ENCODE measurements at regions not wholly inside any gene's neighbourhood (a gene's known extent, or its start where the extent isn't known, plus 50 kb on each side); places are given as distances from the start of the nearest gene placed in this dataset.

- Mint-ChIP-seq H3K4me1 (peaks cover 20 to 26% of the 10 kb centered on the region in 2 experiments), H3K4me3 (no peak overlapping the region), H3K36me3 (ENCODE audit: insufficient read depth in 1 of 3, low read depth in 3 of 3) (no peaks in the 10 kb centered on the region), H3K9me3 (no peaks in the 10 kb centered on the region), H3K27ac (no peak overlapping the region; a peak in 1 of 7 replicates), H3K27me3 (ENCODE audit: low read depth) (no peaks in the 10 kb centered on the region)
- Histone ChIP-seq H3K14ac (ENCODE audit: insufficient read depth, low read length) (no peak overlapping the region), H2BK12ac (ENCODE audit: insufficient read length, low read depth, low read length) (no peak overlapping the region), H3K27me3 (ENCODE audit: insufficient read depth, low read length) (no peaks in the 10 kb centered on the region), H2BK120ac (ENCODE audit: low read depth, low read length, poor library complexity, severe bottlenecking) (no peak overlapping the region), H2AFZ (ENCODE audit: low read length) (no peak overlapping the region), H2AK5ac (ENCODE audit: insufficient read length, low read length) (no peak overlapping the region), H3K4ac (ENCODE audit: low read depth, low read length) (no peak overlapping the region), H3K23me2 (ENCODE audit: insufficient read length, low read depth, low read length, poor library complexity, severe bottlenecking) (no peaks in the 10 kb centered on the region), H3K4me1 (ENCODE audit: insufficient read depth, low read length) (peaks cover 4% of the 10 kb centered on the region; the same call in 1 of the 2 replicates), H3K9me3 (ENCODE audit: control insufficient read depth, low read depth, low read length) (no peaks in the 10 kb centered on the region), H2BK5ac (ENCODE audit: insufficient read length, low read length) (no peak overlapping the region), H3K18ac (ENCODE audit: insufficient read length, low read depth, low read length) (no peak overlapping the region), H3K56ac (ENCODE audit: insufficient read length, low read depth, low read length) (no peak overlapping the region), H3K79me1 (ENCODE audit: insufficient read depth, low read depth, low read length, poor library complexity, severe bottlenecking) (no peaks in the 10 kb centered on the region), H3K23ac (ENCODE audit: insufficient read length, low read depth, low read length) (no peak overlapping the region), H2BK15ac (ENCODE audit: low read depth, low read length) (no peak overlapping the region), H3K9ac (ENCODE audit: extremely low read depth, insufficient read length, low read length) (no peak overlapping the region), H3T11ph (ENCODE audit: low read length) (no peak overlapping the region), H4K20me1 (ENCODE audit: control insufficient read depth, insufficient read depth, insufficient read length) (no peaks in the 10 kb centered on the region), H3K27ac (ENCODE audit: insufficient read length, low read depth, low read length) (no peak overlapping the region), H4K8ac (replicated peaks; ENCODE audit: insufficient read length, low read depth, low read length) (no peak overlapping the region), H4K91ac (ENCODE audit: insufficient read length, low read depth, low read length) (no peak overlapping the region), H3K4me2 (ENCODE audit: insufficient read depth, insufficient read length, low read length) (no peak overlapping the region), H2BK20ac (ENCODE audit: low read depth, low read length, poor library complexity, severe bottlenecking) (no peak overlapping the region), H3K79me2 (ENCODE audit: insufficient read depth, low read length) (no peaks in the 10 kb centered on the region), H4K5ac (ENCODE audit: insufficient read length, low read depth, low read length) (no peak overlapping the region)
- no peak for TF ChIP-seq CTCF (conservative IDR thresholded peaks at IDR 0.05)
- WGBS (ENCODE audit: extremely low coverage, insufficient read length, low lambda C conversion rate), result no CpG with 5 or more reads among the region's 1 CpG
- peak; percentile 25 for DNase-seq
Measured at GRCh38 chr6:119672725-119673124, 323.2 kb upstream of the MAN1A1 start.

All from H9 (cell line).